ENCODE measurements at regions not wholly inside any gene's neighbourhood (a gene's known extent, or its start where the extent isn't known, plus 50 kb on each side); places are given as distances from the start of the nearest gene placed in this dataset.
"Not testable (repeated sequence)": the region's sequence is repeated elsewhere in the genome, so short reads cannot be mapped to it uniquely, and the experiment has no call there.

DNA sequence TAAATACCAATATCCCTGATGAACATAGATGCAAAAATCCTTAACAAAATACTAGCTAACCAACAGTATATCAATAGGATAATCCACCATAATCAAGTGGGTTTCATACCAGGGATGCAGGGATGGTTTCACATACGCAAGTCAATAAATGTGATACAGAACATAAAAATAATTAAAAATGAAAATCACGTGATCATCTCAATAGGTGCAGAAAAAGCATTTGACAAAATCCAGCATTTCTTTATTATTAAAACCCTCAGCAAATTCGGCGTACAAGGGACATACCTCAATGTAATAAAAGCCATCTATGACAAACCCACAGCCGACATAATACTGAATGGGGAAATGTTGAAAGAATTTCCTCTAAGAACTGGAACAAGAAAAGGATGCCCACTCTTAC is 793.5 kb downstream of the NR4A2 start:
- DNase-seq (ENCODE audit: low spot score) = not testable (repeated sequence)

DNA sequence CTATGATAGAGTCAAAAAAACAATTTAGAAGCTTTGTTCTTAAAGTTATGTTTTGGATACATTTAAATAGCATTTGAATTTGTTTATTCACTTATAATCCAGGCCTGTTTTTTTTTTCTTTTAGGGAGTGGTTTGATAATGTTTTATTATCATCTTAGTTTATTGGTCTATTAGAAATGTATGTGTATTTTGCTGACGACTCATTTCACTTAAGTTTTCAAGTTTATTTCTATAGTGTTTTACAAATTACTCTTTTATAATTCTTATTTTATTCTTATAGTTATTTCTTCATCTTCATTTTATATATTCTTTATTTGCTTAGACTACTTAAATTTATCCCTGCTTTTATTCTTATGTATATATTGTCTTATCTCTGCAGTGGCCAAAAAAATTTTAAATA is 804.5 kb downstream of the NR4A2 start:
- DNase-seq (ENCODE audit: low spot score) = no peak

DNA sequence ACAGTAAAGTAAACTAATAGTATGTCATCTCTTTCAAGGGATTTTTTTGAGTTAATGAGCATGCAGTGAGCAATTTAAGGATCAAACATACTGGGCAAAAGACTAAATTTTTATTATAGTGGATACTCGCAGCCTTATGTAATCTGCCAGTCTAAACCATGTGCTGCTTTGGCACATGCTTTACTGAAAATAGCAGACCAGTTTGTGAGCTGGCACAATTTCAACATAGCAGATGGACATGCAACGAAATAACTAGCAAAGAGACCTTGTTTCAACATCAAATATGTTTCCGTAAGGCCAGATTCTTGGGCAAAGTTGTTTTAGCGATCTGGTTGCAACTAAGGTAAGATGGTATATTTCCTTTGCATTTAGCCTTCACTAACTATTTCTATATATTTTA is 807.3 kb downstream of the NR4A2 start:
- DNase-seq (ENCODE audit: low spot score) = no peak

DNA sequence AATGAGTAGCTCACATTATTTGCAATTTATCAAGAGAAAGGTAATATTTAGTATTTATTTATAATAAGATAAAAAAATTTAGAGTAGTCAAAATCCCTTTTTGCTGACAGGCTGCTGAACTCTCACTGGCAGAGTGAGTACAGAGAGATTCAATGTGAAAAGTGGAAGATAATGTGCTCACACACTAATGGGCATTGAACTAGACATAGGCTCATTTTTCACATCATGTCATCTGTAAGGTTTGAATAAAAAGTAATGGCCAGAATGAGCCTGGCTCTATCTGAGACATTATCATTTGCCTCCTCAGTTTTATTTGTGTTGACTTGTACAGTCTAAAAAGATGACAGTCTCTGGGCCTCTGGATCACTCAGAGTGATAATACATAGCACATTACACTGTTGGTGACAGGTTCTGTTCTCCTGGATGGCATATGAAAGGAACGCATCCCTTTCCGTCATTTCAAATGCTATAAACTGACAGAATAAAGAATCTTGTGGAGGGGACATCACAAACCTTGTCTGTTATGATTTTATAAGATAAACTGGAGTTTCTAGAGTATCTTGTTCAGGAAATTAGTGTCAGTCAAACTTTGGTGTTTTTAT is 812.9 kb downstream of the NR4A2 start:
- DNase-seq (ENCODE audit: low spot score) = no peak

DNA sequence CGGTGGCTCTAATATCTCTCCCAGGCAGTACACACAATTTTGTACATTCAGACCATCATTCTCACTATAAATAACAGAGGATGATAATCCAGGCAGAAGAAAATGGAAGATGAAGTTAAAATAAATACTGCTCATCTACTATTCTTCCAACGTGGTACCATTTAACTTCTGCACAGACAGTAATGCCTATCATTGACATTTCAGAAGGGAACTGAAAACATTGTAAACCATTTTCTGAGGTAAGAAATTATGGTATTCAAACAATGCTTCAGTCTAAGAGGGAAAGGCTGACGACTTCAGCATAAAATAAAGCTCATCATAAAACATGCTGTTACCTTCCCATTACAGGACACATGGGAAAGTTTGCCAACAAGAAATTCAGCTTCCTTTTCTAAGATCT is 814.4 kb downstream of the NR4A2 start:
- no peak for DNase-seq (ENCODE audit: low spot score)

DNA sequence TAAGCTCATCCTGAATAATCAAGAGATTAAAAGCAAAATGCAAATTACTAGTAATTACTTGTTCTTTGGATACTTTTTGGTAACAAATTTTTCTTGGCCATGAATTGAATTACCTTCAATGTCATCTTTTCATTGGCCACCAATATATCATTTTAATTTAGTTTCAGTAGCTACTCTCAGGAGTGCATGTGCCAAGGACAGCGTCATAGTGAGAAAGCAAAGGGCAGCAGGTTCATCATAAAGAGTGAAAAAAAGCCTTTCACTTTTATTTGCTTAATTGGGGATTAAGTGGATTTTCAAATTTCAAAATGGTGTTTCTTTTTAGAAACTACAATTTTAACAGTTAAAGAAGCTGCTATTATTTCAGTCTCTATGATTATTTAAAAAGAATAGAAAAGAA is 815.2 kb downstream of the NR4A2 start:
- DNase-seq (ENCODE audit: low spot score) = no peak

DNA sequence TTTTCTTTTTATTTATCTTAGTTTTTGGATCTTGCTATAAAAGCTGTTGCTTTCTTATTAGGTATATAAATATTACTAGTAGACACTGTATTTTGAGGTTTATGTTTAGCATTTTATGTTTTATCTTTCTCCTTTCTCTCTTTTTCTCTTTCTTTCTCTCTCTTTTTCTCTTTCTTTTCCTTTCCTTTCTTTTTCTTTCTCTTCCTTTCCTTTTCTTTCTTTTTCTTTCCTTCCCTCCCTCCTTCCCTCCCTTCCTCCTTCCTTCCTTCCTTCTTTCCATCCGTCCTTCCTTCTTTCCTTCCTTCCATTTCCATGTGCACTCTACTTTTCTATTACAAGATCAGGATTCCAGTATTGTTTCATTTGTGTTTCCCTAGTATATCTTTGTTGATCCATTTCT is 814.8 kb downstream of the KCNJ3 start:
- no peak for DNase-seq (ENCODE audit: low spot score)

DNA sequence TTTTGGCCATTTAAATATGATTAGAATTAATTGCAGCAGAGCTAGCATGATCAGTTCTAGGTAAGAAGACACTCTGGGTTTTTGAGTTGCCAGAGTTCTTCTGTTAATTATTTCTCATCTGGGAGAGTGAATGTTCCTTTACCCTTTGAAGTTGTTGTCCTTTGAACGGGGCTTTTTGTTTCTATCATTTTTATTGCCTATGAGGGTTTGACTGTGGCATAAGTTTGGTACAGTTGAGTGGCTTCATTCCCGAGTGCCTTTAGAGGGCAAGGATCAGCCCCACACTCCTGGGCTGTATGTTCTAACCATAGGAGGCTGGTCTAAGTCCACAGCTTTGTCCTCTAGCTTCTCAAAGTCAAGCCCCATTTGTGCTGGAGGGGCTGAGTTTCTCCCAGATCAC is 804.3 kb downstream of the KCNJ3 start:
- no peak for DNase-seq (ENCODE audit: low spot score)

DNA sequence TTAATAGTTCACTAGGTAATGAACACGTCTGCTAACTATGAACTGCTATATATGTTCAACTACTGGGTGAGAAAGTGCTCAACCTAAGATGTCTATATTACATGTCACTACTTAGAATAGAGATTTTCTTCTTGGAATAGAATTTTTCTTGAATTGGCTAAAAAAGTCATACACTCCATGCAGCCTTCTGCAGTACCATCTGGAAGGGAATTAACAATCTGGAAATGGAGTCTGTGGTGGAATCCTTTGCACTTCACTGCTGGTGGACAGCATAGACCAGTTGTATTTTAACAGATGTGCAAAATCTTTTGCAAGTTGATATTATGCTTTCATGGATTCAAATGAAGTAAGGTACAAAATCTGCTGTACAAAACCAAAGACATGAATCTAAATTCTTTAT is 799.6 kb downstream of the KCNJ3 start:
- no peak for DNase-seq (ENCODE audit: low spot score)

DNA sequence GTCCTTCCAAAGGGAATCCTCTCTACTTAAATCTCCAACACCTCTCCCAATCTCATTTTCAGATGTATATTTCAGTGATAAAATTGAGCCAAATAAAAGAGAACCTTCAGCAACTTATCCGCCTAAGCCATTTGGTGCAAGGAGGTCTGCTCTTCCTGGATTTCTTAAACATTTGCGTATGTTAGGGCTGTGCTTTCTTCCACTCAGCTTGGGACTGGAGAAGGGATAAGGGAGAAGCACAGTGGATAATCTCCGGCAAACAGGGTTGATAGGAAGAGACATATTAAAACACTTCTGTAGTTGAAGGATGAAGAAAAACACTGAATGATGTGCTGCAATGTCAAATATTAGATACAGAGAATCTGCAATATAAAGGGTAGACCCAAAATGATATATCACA is 796.2 kb downstream of the KCNJ3 start:
- DNase-seq (ENCODE audit: low spot score) = no peak

DNA sequence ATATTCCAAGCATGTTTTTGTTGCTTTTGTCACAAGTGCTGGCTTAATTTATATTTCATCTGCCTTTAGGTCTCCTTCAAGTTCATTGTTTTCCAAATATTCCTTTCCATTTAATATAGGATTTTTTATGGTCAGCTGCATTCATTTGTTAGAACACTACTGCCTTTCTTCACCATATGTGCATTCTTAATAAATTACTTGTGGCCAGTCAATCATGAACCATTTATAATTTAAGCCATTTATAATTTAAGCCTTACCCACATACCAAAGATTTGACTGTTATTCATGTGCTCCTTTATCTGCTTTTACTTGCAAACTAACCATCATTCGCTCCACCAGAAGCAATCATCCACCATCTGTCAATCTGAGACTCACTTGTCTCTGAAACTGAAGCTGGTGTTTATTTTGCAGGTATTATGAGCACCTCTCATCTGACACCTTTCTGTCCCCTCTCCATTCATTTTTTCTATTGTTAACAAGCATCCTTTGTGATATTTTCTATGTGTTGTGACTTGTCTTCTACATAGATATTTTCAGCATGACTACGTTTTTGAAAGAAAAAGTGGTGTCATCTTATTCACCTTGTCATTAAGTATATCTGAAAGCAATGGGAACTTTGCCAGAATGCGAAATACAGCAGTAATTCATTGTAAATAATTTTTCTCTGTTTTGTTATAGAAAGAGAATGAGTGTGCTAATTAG is 786.8 kb downstream of the KCNJ3 start:
- no peak for DNase-seq (ENCODE audit: low spot score)

DNA sequence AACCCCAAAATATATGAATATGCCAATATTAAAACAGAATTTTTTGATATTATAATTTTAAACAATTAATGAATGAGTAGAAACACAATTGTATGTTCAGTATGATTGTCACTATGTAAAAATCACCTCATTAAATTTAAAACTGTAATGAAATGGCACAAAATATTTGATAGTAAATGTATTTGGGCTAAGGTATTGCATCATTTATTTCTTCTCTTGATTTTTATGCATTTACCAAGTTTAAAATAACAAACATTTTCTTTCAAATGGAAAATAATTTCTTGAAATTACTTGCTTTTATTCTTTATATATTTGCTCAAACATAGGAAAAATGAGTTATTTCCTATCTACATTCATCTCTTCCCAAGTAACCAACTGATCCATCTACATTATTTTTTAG is 782.6 kb downstream of the KCNJ3 start:
- no peak for DNase-seq (ENCODE audit: low spot score)

DNA sequence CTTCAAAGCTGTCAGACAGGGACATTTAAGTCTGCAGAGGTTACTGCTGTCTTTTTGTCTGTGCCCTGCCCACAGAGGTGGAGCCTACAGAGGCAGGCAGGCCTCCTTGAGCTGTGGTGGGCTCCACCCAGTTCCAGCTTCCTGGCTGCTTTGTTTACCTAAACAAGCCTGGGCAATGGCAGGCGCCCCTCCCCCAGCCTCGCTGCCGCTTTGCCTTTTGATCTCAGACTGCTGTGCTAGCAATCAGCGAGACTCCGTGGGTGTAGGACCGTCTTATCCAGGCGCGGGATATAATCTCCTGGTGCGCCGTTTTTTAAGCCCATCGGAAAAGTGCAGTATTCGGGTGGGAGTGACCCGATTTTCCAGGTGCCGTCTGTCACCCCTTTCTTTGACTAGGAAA is 773.5 kb downstream of the KCNJ3 start:
- not testable (repeated sequence) for DNase-seq (ENCODE audit: low spot score)

DNA sequence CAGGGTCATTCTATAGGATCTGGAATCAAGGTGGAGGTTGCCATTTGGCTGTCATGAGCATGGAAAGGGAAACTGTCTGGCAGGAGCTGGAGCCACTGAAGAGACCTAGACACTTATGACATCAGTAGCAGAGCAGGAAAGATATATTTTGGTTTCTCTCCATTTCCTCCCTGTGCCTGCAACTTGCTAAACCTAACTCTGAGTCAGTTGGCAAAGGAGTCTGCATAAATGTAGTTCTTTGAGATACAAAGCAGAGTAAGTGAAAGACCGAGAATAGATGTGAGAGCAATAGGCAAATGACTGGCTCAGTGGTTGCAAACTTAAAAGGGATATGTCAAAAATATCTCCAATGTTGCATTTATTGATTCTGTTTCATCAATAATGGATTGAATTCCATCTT is 757.7 kb downstream of the KCNJ3 start:
- no peak for DNase-seq (ENCODE audit: low spot score)

DNA sequence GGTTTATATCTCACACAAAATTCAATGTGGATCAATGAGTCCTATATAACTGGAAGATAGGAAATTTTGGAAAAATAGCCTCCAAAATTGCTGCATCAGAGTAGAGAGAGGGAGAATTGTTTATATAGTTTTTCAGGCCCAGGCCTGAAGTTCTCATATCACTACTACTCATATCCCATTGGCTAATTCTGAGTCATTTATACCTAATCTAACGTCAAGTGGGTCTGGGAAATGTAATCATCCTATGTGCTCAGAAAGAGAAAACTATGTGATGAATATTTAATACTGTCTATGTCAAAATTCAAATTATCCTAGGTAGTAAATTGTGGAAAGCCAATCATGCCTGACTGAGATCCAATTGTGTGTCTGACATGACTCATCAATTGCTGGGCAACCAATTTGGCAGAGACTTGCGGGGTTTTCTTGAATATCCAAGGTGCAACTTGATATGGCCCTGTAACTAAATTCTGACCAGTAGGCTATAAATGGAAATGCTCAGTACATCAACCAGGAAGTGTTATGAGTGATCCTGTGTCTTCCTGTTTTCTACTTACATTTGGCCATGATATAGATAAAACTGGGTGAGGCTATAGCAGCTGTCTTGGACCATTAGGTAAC is 744.4 kb downstream of the KCNJ3 start:
- DNase-seq (ENCODE audit: low spot score) = no peak

DNA sequence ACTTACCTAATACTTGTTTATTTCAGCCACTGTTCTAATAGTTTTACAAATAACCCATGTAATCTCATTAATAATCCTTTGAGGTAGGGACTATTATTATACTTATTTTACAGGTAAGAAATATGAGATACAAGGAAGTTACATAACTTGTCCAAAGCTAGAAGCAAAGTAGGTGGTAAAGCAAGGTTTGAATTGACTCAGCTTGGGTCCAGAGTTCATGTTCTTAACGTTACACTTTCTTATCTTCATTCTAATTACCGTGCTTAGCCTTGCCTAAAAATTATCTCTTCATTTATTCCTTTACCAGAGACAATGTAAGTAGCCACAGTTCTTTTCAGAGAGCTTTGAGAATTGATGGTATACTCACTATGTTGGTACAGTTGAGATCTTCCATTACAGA is 743.6 kb downstream of the KCNJ3 start:
- DNase-seq (ENCODE audit: low spot score) = no peak

DNA sequence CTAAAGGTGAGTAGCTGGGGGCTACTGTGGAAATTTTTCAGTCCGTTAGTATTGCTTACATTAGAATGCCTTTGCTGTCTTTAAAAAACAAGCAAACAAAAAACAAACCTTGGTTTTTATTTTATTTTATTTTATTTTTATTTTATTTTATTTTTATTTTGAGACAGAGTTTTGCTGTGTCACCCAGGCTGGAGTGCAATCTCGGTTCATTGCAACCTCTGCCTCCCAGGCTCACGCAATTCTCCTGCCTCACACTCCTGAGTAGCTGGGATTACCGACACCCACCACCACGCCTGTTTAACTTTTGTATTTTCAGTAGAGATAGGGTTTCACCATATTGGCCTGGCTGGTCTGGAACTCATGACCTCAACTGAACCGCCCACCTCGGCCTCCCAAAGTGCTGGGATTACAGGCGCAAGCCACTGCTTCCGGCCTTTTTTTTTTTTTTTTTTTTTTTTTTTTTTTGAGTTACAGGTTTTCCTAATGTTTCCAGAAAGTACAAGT is 732.6 kb downstream of the KCNJ3 start:
- no peak for DNase-seq (ENCODE audit: low spot score)

DNA sequence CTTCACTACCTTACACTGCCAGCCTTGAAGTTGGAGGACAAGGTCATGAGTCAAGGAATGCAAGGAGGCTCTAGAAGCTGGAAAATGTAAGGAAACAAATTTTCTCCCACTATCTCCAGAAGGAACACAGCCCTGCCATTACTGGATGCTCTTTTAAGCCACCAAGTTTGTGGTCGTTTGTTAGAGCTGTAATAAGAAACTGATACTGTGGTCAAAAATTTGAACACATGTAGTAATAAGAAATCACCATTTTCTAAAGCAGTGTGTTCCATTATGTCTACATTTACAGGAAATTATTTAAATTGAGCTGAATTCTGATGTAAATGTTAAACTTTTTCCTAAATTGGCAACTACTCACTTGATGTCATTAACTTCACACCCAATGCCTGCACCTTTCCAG is 729.0 kb downstream of the KCNJ3 start:
- DNase-seq (ENCODE audit: low spot score) = no peak

DNA sequence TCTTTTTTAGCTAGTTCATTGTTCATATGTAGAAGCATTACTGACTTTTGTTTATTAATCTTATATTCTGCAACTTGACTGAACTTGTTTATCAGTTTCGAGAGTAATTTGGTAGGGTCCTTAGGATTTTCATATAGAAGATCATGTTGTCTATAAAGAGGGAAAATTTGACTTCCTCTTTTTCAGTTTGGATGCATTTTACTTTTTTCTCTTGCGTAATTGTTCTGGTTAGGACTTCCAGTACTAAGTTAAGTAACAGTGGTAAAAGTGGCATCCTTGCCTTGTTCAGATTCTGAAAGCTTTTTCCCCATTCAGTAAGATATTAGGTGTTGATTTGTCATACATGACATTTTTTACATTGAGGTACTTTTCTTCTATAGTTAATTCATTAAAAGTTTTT is 726.0 kb downstream of the KCNJ3 start:
- DNase-seq (ENCODE audit: low spot score) = no peak

DNA sequence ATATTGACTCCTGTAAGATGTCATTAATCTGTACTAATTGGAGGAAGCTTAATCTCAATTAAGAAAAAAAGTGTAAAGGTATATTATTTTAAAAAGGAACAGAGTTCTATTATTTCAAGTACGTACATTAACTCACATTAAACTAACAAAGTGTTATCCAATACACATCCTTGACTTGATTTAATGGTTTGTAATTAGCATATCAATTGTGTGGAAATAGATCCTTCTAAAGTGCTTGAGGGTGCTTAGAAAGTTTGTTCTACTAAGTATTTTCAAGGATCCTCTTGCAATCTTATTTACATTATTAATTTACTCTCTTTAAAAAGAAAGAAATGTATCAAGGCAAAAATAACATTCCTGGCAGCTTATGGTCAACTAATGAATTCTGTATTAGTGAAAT is 720.3 kb downstream of the KCNJ3 start:
- no peak for DNase-seq (ENCODE audit: low spot score)

DNA sequence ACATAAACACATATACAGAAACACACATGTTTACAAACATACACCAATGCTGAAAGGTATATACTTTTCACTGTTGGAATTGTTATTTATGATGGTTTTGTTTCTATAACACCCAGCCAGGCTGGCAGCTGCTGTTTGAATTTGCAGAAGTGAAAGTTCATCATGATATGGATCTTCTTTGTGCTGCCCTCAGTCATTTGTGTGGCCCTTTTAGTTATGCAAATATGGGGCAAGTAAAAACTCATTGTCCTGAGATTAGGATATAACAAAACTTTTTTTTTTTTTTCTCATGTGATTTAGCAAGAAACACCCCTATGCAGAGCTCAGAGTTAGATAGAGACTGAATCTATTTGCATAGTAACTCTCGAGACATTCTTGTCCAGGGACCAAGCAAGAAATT is 714.1 kb downstream of the KCNJ3 start:
- DNase-seq (ENCODE audit: low spot score) = no peak

DNA sequence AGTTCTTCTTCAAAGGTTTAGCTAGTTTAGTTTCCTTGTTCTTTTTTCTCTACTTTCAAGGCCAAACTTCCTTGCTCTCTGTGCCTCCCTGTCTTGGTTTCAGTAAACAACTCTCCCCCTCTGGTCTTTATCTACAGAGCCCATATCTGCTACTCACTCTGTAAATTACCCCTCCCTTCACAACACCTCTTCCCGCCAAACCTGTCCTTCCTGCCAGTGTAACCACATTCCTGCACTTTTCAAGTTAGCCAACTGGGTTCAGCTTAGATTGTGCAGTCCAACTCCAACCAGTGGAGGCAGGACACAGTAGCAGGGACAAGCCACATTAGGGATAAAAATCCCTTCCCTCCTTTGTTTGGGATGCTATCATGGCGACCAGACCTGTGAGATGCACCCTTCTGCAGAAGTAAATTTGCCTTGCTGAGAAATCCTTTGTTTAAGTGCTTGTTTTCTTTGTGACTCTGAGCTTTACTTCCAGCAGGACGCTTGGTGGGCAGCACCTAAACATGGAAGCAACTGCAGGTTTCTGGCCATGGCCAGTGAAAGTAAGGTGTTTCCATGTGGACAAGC is 706.0 kb downstream of the KCNJ3 start:
- no peak for DNase-seq (ENCODE audit: low spot score)

DNA sequence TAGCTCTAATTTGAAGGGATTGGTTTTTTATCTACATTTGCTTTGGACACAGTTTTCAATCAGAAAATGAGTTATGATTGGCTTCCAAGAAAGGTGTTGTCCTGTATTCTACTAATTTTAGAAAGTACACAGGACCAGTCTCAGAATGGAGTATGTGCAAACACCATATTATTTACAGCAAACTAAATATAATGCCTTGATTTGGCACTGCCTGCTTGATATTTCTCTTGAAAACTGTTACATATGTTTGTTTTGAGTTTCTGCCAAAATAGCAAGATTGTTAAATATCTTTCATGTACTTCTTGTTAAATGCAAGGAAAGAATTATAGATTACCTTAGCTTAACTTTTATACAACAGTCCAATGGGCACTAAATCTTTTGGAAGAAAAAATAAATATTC is 694.9 kb downstream of the KCNJ3 start:
- DNase-seq (ENCODE audit: low spot score) = no peak

All from D341Med (cell line).